ENCODE measurements at regions not wholly inside any gene's neighbourhood (a gene's known extent, or its start where the extent isn't known, plus 50 kb on each side); places are given as distances from the start of the nearest gene placed in this dataset.

GRCh38 chr11:92916299-92916698 is 53.2 kb upstream of the MTNR1B start:
- H3K27me3 ChIP-seq (ENCODE audit: control insufficient read depth in 1 of 2, insufficient read depth in 2 of 2, low read length in 2 of 2), result no peaks in the 10 kb centered on the region
- Mint-ChIP-seq H3K4me1 (ENCODE audit: low read depth) (no peaks in the 10 kb centered on the region), H3K9me3 (no peaks in the 10 kb centered on the region), H3K27me3 (no peaks in the 10 kb centered on the region), H3K36me3 (ENCODE audit: low read depth) (no peaks in the 10 kb centered on the region), H3K4me3 (no peak overlapping the region), H3K27ac (no peak overlapping the region)
- peaks cover 0 to 9% of the 10 kb centered on the region in 2 experiments for H3K9me3 ChIP-seq (ENCODE audit: control insufficient read depth in 1 of 2, insufficient read depth in 1 of 2, low read length in 2 of 2)
- ATAC-seq (ENCODE audit: poor library complexity) (no peak), DNase-seq (no peak)
- ChIA-PET POLR2A (no interaction called here), CTCF (no interaction called here)
- TF ChIP-seq CTCF (IDR thresholded peaks at IDR 0.05), result no peak
- H3K4me3 ChIP-seq (ENCODE audit: low read length), result no peak overlapping the region
- intact Hi-C loops (cut with DNase I, micrococcal nuclease), result no loop called here
- H3K27ac ChIP-seq (ENCODE audit: low read depth in 1 of 2, low read length in 2 of 2), result no peak overlapping the region
- no peaks in the 10 kb centered on the region for H3K36me3 ChIP-seq (ENCODE audit: insufficient read depth, low read length)
- H3K4me1 ChIP-seq (ENCODE audit: insufficient read depth, low read length), result no peaks in the 10 kb centered on the region

- ChIA-PET CTCF (no interaction called here), POLR2A (no interaction called here)
- H3K27ac Mint-ChIP-seq, result no peak overlapping the region
- H3K36me3 ChIP-seq (ENCODE audit: insufficient read depth, low read length), result no peaks in the 10 kb centered on the region
- no peak overlapping the region for H3K4me3 ChIP-seq (ENCODE audit: low read length)
- H3K36me3 Mint-ChIP-seq (ENCODE audit: low read depth), result no peaks in the 10 kb centered on the region
- TF ChIP-seq CTCF (IDR thresholded peaks at IDR 0.05), result no peak
- H3K4me1 Mint-ChIP-seq (ENCODE audit: low read depth), result no peaks in the 10 kb centered on the region
- H3K4me3 Mint-ChIP-seq, result no peak overlapping the region
- H3K27me3 Mint-ChIP-seq, result peaks cover 4% of the 10 kb centered on the region
- ATAC-seq (ENCODE audit: poor library complexity) (no peak), DNase-seq (no peak)
- H3K9me3 Mint-ChIP-seq, result no peaks in the 10 kb centered on the region
- no peak overlapping the region for H3K27ac ChIP-seq (ENCODE audit: low read depth in 1 of 2, low read length in 2 of 2)
- H3K4me1 ChIP-seq (ENCODE audit: insufficient read depth, low read length), result no peaks in the 10 kb centered on the region
- H3K27me3 ChIP-seq (ENCODE audit: control insufficient read depth in 1 of 2, insufficient read depth in 2 of 2, low read length in 2 of 2), result no peaks in the 10 kb centered on the region
- intact Hi-C loops (cut with DNase I, micrococcal nuclease), result no loop called here
- peaks cover 0 to 9% of the 10 kb centered on the region in 2 experiments for H3K9me3 ChIP-seq (ENCODE audit: control insufficient read depth in 1 of 2, insufficient read depth in 1 of 2, low read length in 2 of 2)
Measured at GRCh38 chr11:92917927-92918326, 51.5 kb upstream of the MTNR1B start.

GRCh38 chr11:92919048-92919447 is 50.4 kb upstream of the MTNR1B start:
- no peaks in the 10 kb centered on the region for H3K9me3 Mint-ChIP-seq
- Histone ChIP-seq H3K27me3 (ENCODE audit: control insufficient read depth in 1 of 2, insufficient read depth in 2 of 2, low read length in 2 of 2) (no peaks in the 10 kb centered on the region), H3K4me1 (ENCODE audit: insufficient read depth, low read length) (no peaks in the 10 kb centered on the region), H3K4me3 (ENCODE audit: low read length) (no peak overlapping the region), H3K27ac (ENCODE audit: low read depth in 1 of 2, low read length in 2 of 2) (no peak overlapping the region), H3K9me3 (ENCODE audit: control insufficient read depth in 1 of 2, insufficient read depth in 1 of 2, low read length in 2 of 2) (peaks cover 0 to 9% of the 10 kb centered on the region in 2 experiments), H3K36me3 (ENCODE audit: insufficient read depth, low read length) (no peaks in the 10 kb centered on the region)
- intact Hi-C loops (cut with DNase I, micrococcal nuclease), result no loop called here
- TF ChIP-seq CTCF (IDR thresholded peaks at IDR 0.05), result no peak
- no peak overlapping the region for H3K27ac Mint-ChIP-seq
- CTCF ChIA-PET, result no interaction called here
- peaks cover 4% of the 10 kb centered on the region for H3K27me3 Mint-ChIP-seq
- ATAC-seq (ENCODE audit: poor library complexity) (no peak), DNase-seq (no peak)
- H3K36me3 Mint-ChIP-seq (ENCODE audit: low read depth), result no peaks in the 10 kb centered on the region
- POLR2A ChIA-PET, result no interaction called here
- H3K4me3 Mint-ChIP-seq, result no peak overlapping the region
- H3K4me1 Mint-ChIP-seq (ENCODE audit: low read depth), result no peaks in the 10 kb centered on the region
